Endothelial cell (in vitro differentiated cells): ENCODE measurements at regions not wholly inside any gene's neighbourhood (a gene's known extent, or its start where the extent isn't known, plus 50 kb on each side); places are given as distances from the start of the nearest gene placed in this dataset.

Experiments used
- DNase-seq: peaks from one replicate; pipeline ENCODE4 v3.0.0; 2021; ENCODE audit warnings: low spot score
- H3K27ac Mint-ChIP-seq: one replicate; pipeline ENCODE4 v1.8.0; 2021; ENCODE audit warnings: mixed read lengths, inconsistent platforms; ENCODE audit not compliant: unreplicated experiment
- H3K27me3 Mint-ChIP-seq: one replicate; pipeline ENCODE4 v1.8.0; 2021; ENCODE audit warnings: mild to moderate bottlenecking, moderate library complexity, mixed read lengths, inconsistent platforms; ENCODE audit not compliant: unreplicated experiment
- H3K36me3 Mint-ChIP-seq: one replicate; pipeline ENCODE4 v1.8.0; 2021; ENCODE audit warnings: mild to moderate bottlenecking, low read depth, mixed read lengths, inconsistent platforms; ENCODE audit not compliant: unreplicated experiment
- H3K4me1 Mint-ChIP-seq: one replicate; pipeline ENCODE4 v1.8.0; 2021; ENCODE audit warnings: mild to moderate bottlenecking, mixed read lengths, inconsistent platforms; ENCODE audit not compliant: unreplicated experiment
- H3K4me3 Mint-ChIP-seq: one replicate; pipeline ENCODE4 v1.8.0; 2021; ENCODE audit warnings: mild to moderate bottlenecking, mixed read lengths, inconsistent platforms; ENCODE audit not compliant: unreplicated experiment
- H3K9me3 Mint-ChIP-seq: one replicate; pipeline ENCODE4 v1.8.0; 2021; ENCODE audit warnings: mixed read lengths, inconsistent platforms; ENCODE audit not compliant: unreplicated experiment
- CTCF ChIP-seq: fragments of 200-600 bp; sonication (generic); IDR thresholded peaks from one replicate; pipeline ENCODE4 v1.5.0; 2021; ENCODE audit warnings: antibody characterized with exemption; ENCODE audit not compliant: unreplicated experiment

- H3K36me3 Mint-ChIP-seq = no peaks in the 10 kb centered on the region
- H3K27ac Mint-ChIP-seq = no peak overlapping the region
- DNase-seq = no peak
- no peaks in the 10 kb centered on the region for H3K27me3 Mint-ChIP-seq
- no peaks in the 10 kb centered on the region for H3K9me3 Mint-ChIP-seq
- H3K4me1 Mint-ChIP-seq = no peaks in the 10 kb centered on the region
- no peak overlapping the region for H3K4me3 Mint-ChIP-seq
- no peak for TF ChIP-seq CTCF
Measured at GRCh38 chr6:44771647-44772415, 384.3 kb downstream of the CDC5L start.

- DNase-seq = no peak
- Mint-ChIP-seq H3K27ac (no peak overlapping the region), H3K4me3 (no peak overlapping the region), H3K4me1 (no peaks in the 10 kb centered on the region), H3K36me3 (no peaks in the 10 kb centered on the region), H3K9me3 (no peaks in the 10 kb centered on the region), H3K27me3 (no peaks in the 10 kb centered on the region)
- TF ChIP-seq CTCF = no peak
Measured at GRCh38 chr6:44772838-44773237, 385.3 kb downstream of the CDC5L start.

- Mint-ChIP-seq H3K9me3 (no peaks in the 10 kb centered on the region), H3K4me1 (no peaks in the 10 kb centered on the region), H3K4me3 (no peak overlapping the region), H3K27me3 (no peaks in the 10 kb centered on the region), H3K36me3 (no peaks in the 10 kb centered on the region), H3K27ac (no peak overlapping the region)
- DNase-seq = no peak
- no peak for TF ChIP-seq CTCF
Measured at GRCh38 chr6:44775121-44775520, 387.6 kb downstream of the CDC5L start.

GRCh38 chr6:44776344-44776743, 388.8 kb downstream of the CDC5L start:
- no peak overlapping the region for H3K27ac Mint-ChIP-seq
- no peak for DNase-seq
- no peak overlapping the region for H3K4me3 Mint-ChIP-seq
- no peaks in the 10 kb centered on the region for H3K36me3 Mint-ChIP-seq
- no peaks in the 10 kb centered on the region for H3K27me3 Mint-ChIP-seq
- TF ChIP-seq CTCF = no peak
- H3K4me1 Mint-ChIP-seq = no peaks in the 10 kb centered on the region
- H3K9me3 Mint-ChIP-seq = no peaks in the 10 kb centered on the region

- TF ChIP-seq CTCF = no peak
- Mint-ChIP-seq H3K27me3 (no peaks in the 10 kb centered on the region), H3K36me3 (no peaks in the 10 kb centered on the region), H3K9me3 (no peaks in the 10 kb centered on the region), H3K4me1 (no peaks in the 10 kb centered on the region), H3K27ac (no peak overlapping the region), H3K4me3 (no peak overlapping the region)
- no peak for DNase-seq
Measured at GRCh38 chr6:44778513-44778912, 391.0 kb downstream of the CDC5L start.
